Left lung (tissue), 4 donors: ENCODE measurements at regions not wholly inside any gene's neighbourhood (a gene's known extent, or its start where the extent isn't known, plus 50 kb on each side); places are given as distances from the start of the nearest gene placed in this dataset.

Experiments used
- ATAC-seq: fragments of 200-7000 bp; cut with Tn5 transposase; one replicate; pipeline ENCODE4 v1.9.1; 2020; ENCODE audit warnings: moderate library complexity
- DNase-seq, 4 donors: peaks; one replicate each; pipeline ENCODE4 v3.0.0-alpha.2; 2013 to 2020
- H3K27ac ChIP-seq, 2 donors: fragments of 200-600 bp; sonication (generic) in 1 of 2; one replicate each; pipeline versions ENCODE4 v1.5.0 to v1.8.0; 2020 to 2021
- H3K27me3 ChIP-seq, 2 donors: fragments of 200-600 bp; sonication (generic) in 1 of 2; one replicate each; pipeline versions ENCODE4 v1.5.0 to v1.8.0; 2020 to 2021
- H3K36me3 ChIP-seq, 2 donors: fragments of 200-600 bp; sonication (generic) in 1 of 2; one replicate each; pipeline versions ENCODE4 v1.5.0 to v1.8.0; 2020 to 2021
- H3K4me1 ChIP-seq, 2 donors: fragments of 200-600 bp; one replicate each; pipeline ENCODE4 v1.8.0; 2021
- H3K4me3 ChIP-seq, 2 donors: fragments of 200-600 bp; sonication (generic) in 1 of 2; one replicate each; pipeline versions ENCODE4 v1.5.0 to v1.8.0; 2020 to 2021; ENCODE audit warnings: mild to moderate bottlenecking in 1 of 2
- H3K9me3 ChIP-seq, 2 donors: fragments of 200-600 bp; sonication (generic) in 1 of 2; one replicate each; pipeline versions ENCODE4 v1.5.0 to v1.8.0; 2020 to 2021
- intact Hi-C, 2 donors: fragments of 100-400 bp; cut with DNase I; formaldehyde crosslinking; loops; one replicate each; pipeline versions ENCODE4 v1.11.2 to v1.14.2; 2022
- TF ChIP-seq, protein P1 (sequence below), 2 donors: fragments of 200-600 bp; sonication (generic) in 1 of 2; IDR thresholded peaks; one replicate each; pipeline versions ENCODE4 v1.5.0 to v1.8.0; 2021; ENCODE audit warnings: antibody characterized with exemption in 2 of 2
- donor health status: DM: no; HTN: yes; CAD: no.
- donor health status: DM: no; HTN: no; CAD: no.

DNA sequence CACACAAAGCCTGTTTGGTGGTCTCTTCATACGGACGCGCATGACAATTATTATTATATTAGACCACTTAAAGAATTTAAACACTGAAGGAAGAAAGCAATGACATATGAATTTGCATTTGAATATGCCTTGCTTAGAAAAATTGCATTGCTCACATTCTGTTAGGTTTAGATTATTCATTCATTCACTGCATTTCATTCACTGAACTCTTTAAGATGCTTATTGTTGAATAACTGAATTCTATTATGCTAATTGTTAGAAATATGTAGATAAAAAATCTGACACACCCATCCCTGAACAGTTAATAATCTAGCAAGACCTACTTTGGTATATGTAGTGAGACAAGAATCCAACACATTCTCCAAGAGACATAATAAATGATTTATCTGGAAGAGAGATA is 94.4 kb upstream of the PEX5L start:
- Histone ChIP-seq H3K4me3 (no peak overlapping the region), H3K36me3 (no peaks in the 10 kb centered on the region), H3K9me3 (peaks cover 0 to 6% of the 10 kb centered on the region in 2 donors), H3K4me1 (no peaks in the 10 kb centered on the region), H3K27me3 (no peaks in the 10 kb centered on the region), H3K27ac (no peak overlapping the region)
- ATAC-seq = no peak
- TF ChIP-seq, protein P1, sequence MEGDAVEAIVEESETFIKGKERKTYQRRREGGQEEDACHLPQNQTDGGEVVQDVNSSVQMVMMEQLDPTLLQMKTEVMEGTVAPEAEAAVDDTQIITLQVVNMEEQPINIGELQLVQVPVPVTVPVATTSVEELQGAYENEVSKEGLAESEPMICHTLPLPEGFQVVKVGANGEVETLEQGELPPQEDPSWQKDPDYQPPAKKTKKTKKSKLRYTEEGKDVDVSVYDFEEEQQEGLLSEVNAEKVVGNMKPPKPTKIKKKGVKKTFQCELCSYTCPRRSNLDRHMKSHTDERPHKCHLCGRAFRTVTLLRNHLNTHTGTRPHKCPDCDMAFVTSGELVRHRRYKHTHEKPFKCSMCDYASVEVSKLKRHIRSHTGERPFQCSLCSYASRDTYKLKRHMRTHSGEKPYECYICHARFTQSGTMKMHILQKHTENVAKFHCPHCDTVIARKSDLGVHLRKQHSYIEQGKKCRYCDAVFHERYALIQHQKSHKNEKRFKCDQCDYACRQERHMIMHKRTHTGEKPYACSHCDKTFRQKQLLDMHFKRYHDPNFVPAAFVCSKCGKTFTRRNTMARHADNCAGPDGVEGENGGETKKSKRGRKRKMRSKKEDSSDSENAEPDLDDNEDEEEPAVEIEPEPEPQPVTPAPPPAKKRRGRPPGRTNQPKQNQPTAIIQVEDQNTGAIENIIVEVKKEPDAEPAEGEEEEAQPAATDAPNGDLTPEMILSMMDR (IDR thresholded peaks at IDR 0.05) = no peak
- no peak for DNase-seq
- intact Hi-C loops = no loop called here

DNA sequence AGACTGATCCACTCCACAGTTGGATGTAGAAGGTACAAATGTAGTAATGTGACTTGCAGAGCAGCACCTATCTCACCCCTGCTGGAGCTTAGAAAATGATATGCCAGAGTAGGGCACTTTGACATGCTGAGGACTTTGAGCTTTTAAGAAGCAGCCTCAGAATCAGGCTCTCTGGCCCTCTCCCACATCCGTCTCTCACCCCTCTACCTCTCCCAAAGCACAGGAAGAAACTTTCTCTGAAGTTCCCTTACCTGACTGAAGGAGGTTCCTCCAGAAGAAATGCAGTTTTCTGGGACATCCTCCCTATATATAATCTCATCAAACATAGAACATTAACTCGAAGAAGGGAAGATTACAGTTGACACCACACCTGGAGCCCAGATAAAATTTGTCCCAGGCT is 98.4 kb upstream of the PEX5L start:
- no peaks in the 10 kb centered on the region for H3K36me3 ChIP-seq
- no peak overlapping the region for H3K4me3 ChIP-seq
- ATAC-seq = no peak
- DNase-seq = no peak
- H3K9me3 ChIP-seq = no peaks in the 10 kb centered on the region
- intact Hi-C loops = no loop called here
- TF ChIP-seq, protein P1 (IDR thresholded peaks at IDR 0.05) = no peak
- no peak overlapping the region for H3K27ac ChIP-seq
- no peaks in the 10 kb centered on the region for H3K27me3 ChIP-seq
- no peaks in the 10 kb centered on the region for H3K4me1 ChIP-seq

DNA sequence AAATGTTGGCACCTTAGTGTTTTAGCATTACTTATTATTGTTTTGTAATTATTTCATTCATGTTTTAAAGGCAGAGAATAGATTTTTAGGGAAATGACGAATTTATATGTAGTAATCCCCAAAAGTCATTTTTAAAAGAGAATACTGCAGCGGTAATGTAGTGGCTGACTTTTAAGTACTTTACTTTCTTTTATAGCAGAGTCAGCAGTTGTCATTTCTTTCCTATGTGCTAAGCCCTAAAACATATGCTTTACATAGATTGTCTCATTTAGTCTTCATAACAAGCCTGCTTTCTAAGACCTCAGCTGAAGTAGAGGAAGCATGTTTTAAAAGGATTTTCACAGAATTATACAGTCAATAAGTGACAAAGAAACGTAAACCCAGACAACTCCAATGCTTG is 102.1 kb upstream of the PEX5L start:
- no peaks in the 10 kb centered on the region for H3K4me1 ChIP-seq
- H3K27ac ChIP-seq = no peak overlapping the region
- H3K4me3 ChIP-seq = no peak overlapping the region
- intact Hi-C loops = no loop called here
- no peak for ATAC-seq
- TF ChIP-seq, protein P1 (IDR thresholded peaks at IDR 0.05) = no peak
- no peak for DNase-seq
- H3K27me3 ChIP-seq = no peaks in the 10 kb centered on the region
- no peaks in the 10 kb centered on the region for H3K36me3 ChIP-seq
- no peaks in the 10 kb centered on the region for H3K9me3 ChIP-seq

DNA sequence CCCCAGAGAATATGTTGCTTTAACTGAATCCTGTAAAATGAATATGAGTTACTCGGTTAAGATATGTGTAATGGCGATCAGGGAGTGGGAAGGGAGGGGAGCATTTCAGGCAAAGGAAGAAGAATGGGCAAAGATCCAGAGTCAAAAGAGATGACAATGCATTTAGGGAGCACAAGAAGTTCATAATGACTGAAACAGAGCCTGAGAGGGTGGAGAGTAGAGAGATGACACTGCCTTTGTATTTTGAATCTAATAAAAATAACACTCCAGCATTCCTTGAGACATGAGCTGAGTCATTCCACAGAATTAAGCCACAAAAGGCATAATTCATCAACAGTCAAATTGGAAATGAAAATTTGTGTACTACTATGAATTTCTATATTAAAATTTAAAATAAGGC is 105.3 kb upstream of the PEX5L start:
- no peaks in the 10 kb centered on the region for H3K4me1 ChIP-seq
- no peak overlapping the region for H3K4me3 ChIP-seq
- no peaks in the 10 kb centered on the region for H3K36me3 ChIP-seq
- ATAC-seq = no peak
- H3K9me3 ChIP-seq = no peaks in the 10 kb centered on the region
- TF ChIP-seq, protein P1 (IDR thresholded peaks at IDR 0.05) = no peak
- intact Hi-C loops = no loop called here
- no peak for DNase-seq
- no peak overlapping the region for H3K27ac ChIP-seq
- no peaks in the 10 kb centered on the region for H3K27me3 ChIP-seq

DNA sequence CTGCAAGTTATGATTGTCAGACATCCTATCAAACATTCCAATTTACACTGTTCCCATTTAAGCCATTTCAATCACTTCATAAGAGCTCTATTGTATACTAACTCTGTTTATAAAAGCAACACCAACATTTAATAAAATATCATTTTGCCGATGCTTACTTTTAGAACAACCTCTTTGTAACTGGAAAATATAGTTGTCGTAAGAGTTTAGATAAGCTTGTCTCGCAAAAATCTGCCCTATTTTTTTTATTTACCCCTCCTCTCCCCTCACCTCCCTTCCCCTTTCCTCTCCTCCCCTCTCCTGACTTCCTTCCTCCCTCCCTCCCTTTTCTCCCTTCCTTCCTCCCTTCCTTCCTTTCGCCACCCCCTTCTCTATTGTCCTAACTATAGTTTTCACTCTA is 105.7 kb upstream of the PEX5L start:
- TF ChIP-seq, protein P1 (IDR thresholded peaks at IDR 0.05) = no peak
- no peak for ATAC-seq

More for the DNA sequence above, 105.7 kb upstream of the PEX5L start:
- intact Hi-C loops = no loop called here
- Histone ChIP-seq H3K27ac (no peak overlapping the region), H3K27me3 (no peaks in the 10 kb centered on the region), H3K36me3 (no peaks in the 10 kb centered on the region), H3K9me3 (no peaks in the 10 kb centered on the region), H3K4me3 (no peak overlapping the region), H3K4me1 (no peaks in the 10 kb centered on the region)
- DNase-seq = no peak
